Nephron (organoid): ENCODE measurements at regions not wholly inside any gene's neighbourhood (a gene's known extent, or its start where the extent isn't known, plus 50 kb on each side); places are given as distances from the start of the nearest gene placed in this dataset.

ENCODE experiments used
- H3K27ac Mint-ChIP-seq, 3 experiments: 2 replicates each; pipeline ENCODE4 v1.8.0; 2020; ENCODE audit warnings: mixed read lengths in 3 of 3, mild to moderate bottlenecking in 2 of 3, moderate library complexity in 1 of 3
- H3K27me3 Mint-ChIP-seq: 2 replicates; pipeline ENCODE4 v1.8.0; 2021; ENCODE audit warnings: low read depth, mild to moderate bottlenecking, moderate library complexity, mixed read lengths
- H3K36me3 Mint-ChIP-seq: 2 replicates; pipeline ENCODE4 v1.8.0; 2020; ENCODE audit warnings: low read depth, mixed read lengths
- H3K4me1 Mint-ChIP-seq: 2 replicates; pipeline ENCODE4 v1.8.0; 2020; ENCODE audit warnings: mixed read lengths
- H3K4me3 Mint-ChIP-seq, 3 experiments: 2 replicates each; pipeline ENCODE4 v1.8.0; 2020; ENCODE audit warnings: mild to moderate bottlenecking in 3 of 3, mixed read lengths in 3 of 3, moderate library complexity in 2 of 3
- H3K9me3 Mint-ChIP-seq: 2 replicates; pipeline ENCODE4 v1.8.0; 2020; ENCODE audit warnings: mixed read lengths
- TF ChIP-seq, protein P1 (sequence below), 3 experiments: fragments of 200-600 bp; sonication (generic); IDR thresholded peaks; one replicate each; pipeline ENCODE4 v1.5.0; 2021; ENCODE audit warnings: antibody characterized with exemption in 3 of 3; ENCODE audit not compliant: unreplicated experiment in 3 of 3

DNA sequence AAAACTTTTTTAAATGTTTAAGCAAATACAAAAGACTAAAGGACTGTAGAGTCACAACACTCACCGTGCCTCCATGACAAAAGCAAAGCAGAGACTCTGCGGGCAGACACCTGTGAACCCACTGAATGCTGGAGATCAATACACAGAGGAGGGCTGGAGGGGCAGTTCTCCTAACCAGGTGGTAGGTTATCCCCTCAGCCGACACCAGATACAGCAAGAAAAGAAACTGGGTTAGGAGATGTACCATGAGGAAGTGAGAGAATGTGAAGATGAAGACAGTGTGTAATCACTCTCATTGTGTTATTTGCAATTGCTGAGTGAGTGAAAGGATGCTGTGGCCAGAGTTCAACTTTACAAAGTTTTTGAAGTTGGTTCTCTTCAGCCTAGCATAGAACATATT lies 480.3 kb downstream of the BCL11B start:
- Mint-ChIP-seq H3K4me1 (no peaks in the 10 kb centered on the region), H3K27me3 (peaks cover 23% of the 10 kb centered on the region), H3K4me3 (no peak overlapping the region), H3K27ac (no peak overlapping the region), H3K36me3 (no peaks in the 10 kb centered on the region), H3K9me3 (peaks cover 26% of the 10 kb centered on the region)
- TF ChIP-seq, protein P1, sequence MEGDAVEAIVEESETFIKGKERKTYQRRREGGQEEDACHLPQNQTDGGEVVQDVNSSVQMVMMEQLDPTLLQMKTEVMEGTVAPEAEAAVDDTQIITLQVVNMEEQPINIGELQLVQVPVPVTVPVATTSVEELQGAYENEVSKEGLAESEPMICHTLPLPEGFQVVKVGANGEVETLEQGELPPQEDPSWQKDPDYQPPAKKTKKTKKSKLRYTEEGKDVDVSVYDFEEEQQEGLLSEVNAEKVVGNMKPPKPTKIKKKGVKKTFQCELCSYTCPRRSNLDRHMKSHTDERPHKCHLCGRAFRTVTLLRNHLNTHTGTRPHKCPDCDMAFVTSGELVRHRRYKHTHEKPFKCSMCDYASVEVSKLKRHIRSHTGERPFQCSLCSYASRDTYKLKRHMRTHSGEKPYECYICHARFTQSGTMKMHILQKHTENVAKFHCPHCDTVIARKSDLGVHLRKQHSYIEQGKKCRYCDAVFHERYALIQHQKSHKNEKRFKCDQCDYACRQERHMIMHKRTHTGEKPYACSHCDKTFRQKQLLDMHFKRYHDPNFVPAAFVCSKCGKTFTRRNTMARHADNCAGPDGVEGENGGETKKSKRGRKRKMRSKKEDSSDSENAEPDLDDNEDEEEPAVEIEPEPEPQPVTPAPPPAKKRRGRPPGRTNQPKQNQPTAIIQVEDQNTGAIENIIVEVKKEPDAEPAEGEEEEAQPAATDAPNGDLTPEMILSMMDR (IDR thresholded peaks at IDR 0.05; ENCODE audit: unreplicated experiment in 3 of 3): no peak

- Mint-ChIP-seq H3K27me3 (peaks cover 27% of the 10 kb centered on the region), H3K27ac (no peak overlapping the region), H3K4me1 (no peaks in the 10 kb centered on the region), H3K36me3 (no peaks in the 10 kb centered on the region), H3K9me3 (peaks cover 26% of the 10 kb centered on the region), H3K4me3 (no peak overlapping the region)
- TF ChIP-seq, protein P1 (IDR thresholded peaks at IDR 0.05; ENCODE audit: unreplicated experiment in 3 of 3): no peak
These were observed 479.8 kb downstream of the BCL11B start for GRCh38 chr14:98792171-98792570.

DNA sequence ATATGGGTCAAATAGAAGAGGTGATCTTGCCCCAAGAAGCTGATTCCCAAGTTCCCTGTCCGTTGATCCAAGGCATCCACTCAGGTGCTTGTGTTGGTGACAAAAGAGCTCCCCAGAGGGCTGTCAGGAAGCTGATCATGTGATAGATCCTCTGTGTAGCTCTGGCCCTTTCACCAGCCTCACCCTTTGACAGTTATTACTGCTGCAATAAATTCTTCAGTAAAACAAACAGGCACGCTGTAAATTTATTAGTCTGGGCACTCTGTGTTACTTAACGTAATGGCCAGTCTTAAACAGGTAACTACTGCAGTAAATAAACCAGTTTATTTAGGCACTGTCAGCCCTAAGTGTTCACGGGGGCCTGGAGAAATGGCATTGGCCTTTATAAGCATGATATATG lies 473.9 kb downstream of the BCL11B start:
- Mint-ChIP-seq H3K4me1 (no peaks in the 10 kb centered on the region), H3K9me3 (peaks cover 23% of the 10 kb centered on the region), H3K4me3 (no peak overlapping the region), H3K36me3 (no peaks in the 10 kb centered on the region), H3K27ac (no peak overlapping the region), H3K27me3 (peaks cover 25% of the 10 kb centered on the region)
- TF ChIP-seq, protein P1 (IDR thresholded peaks at IDR 0.05; ENCODE audit: unreplicated experiment in 3 of 3): no peak

- Mint-ChIP-seq H3K27me3 (peaks cover 25% of the 10 kb centered on the region), H3K4me3 (no peak overlapping the region), H3K9me3 (peaks cover 8% of the 10 kb centered on the region), H3K27ac (no peak overlapping the region), H3K36me3 (no peaks in the 10 kb centered on the region), H3K4me1 (no peaks in the 10 kb centered on the region)
- TF ChIP-seq, protein P1 (IDR thresholded peaks at IDR 0.05; ENCODE audit: unreplicated experiment in 3 of 3): no peak
These were observed 472.1 kb downstream of the BCL11B start for GRCh38 chr14:98799891-98800290.

- no peaks in the 10 kb centered on the region for H3K9me3 Mint-ChIP-seq
- no peaks in the 10 kb centered on the region for H3K4me1 Mint-ChIP-seq
- TF ChIP-seq, protein P1 (IDR thresholded peaks at IDR 0.05; ENCODE audit: unreplicated experiment in 3 of 3): no peak
- no peaks in the 10 kb centered on the region for H3K36me3 Mint-ChIP-seq
- peaks cover 21% of the 10 kb centered on the region for H3K27me3 Mint-ChIP-seq
- H3K4me3 Mint-ChIP-seq: no peak overlapping the region
- no peak overlapping the region for H3K27ac Mint-ChIP-seq
These were observed 470.0 kb downstream of the BCL11B start for GRCh38 chr14:98802044-98802443.

DNA sequence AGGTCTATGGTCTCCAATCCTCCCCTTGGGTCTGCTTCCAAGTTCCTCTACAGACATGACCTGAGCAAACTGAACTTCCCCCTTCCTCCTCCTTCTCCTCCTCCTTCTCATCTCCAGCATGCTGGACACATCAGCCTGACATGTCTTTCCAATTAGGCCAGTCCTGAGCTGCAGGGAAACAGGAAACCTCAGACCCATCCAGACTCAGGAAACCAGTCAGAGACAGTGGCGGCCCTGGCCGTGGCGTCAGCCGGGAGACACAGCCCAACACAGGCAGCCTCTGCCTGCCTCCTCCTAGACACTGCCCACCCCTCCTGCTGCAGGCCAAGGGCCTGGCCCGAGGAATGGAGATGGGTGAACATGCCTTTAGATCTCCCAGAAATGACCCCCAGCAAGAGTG lies 468.8 kb downstream of the BCL11B start:
- TF ChIP-seq, protein P1 (IDR thresholded peaks at IDR 0.05; ENCODE audit: unreplicated experiment in 3 of 3): no peak
- H3K27ac Mint-ChIP-seq: no peak overlapping the region
- no peaks in the 10 kb centered on the region for H3K4me1 Mint-ChIP-seq
- H3K4me3 Mint-ChIP-seq: no peak overlapping the region
- peaks cover 22% of the 10 kb centered on the region for H3K27me3 Mint-ChIP-seq
- no peaks in the 10 kb centered on the region for H3K9me3 Mint-ChIP-seq
- H3K36me3 Mint-ChIP-seq: no peaks in the 10 kb centered on the region
